GM18517 (cell line): ENCODE measurements at regions not wholly inside any gene's neighbourhood (a gene's known extent, or its start where the extent isn't known, plus 50 kb on each side); places are given as distances from the start of the nearest gene placed in this dataset.

Source experiments
- ATAC-seq: cut with Tn5 transposase; IDR thresholded peaks from one replicate; pipeline ENCODE4 v1.9.1; 2021; ENCODE audit warnings: mild to moderate bottlenecking, moderate library complexity; ENCODE audit not compliant: unreplicated experiment

DNA sequence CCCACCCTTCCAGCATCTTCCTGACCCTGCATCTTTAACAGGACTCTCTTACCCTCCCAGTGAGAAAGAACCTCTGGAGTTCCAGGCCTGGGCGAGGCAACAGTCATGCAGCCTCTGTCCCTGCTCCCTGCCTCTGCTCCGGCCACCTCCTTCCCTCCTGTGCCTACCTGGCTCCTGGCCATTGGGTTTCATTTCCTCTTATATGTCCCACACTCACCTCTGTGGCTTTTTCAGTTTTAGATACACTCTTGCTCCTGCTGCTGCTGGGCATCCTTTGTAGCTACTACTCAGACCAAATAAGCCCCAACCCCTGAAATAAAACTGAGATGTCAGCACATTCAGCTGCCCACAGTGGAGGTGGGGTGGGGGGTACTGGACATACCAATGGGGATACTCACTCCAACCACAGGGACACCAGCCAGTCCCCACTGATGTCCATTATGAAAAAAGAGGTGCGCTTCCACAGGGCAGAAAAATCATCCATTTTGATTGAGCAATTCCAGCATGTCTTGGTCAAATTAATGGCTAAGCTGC is 99.1 kb upstream of the NRXN3 start:
- no peak for ATAC-seq

DNA sequence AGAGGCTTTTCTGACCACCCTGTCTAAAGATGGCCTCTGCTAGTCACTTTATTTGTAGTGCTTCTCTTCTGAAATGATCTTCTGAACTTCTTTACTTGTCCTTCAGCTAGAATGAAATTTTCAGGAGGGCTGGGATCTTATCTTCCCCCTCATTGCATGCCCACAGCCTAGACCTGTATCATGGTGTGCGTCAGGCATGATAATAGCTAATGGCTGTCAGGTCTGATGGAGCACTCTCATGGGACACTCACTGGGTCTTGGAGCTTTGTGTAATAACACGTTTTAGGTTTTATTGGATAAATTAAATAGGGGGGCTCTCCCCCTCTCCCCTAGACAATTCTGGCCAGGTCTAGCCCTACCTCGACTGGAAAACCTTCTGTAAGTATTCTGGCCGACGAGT is 97.1 kb upstream of the NRXN3 start:
- no peak for ATAC-seq

DNA sequence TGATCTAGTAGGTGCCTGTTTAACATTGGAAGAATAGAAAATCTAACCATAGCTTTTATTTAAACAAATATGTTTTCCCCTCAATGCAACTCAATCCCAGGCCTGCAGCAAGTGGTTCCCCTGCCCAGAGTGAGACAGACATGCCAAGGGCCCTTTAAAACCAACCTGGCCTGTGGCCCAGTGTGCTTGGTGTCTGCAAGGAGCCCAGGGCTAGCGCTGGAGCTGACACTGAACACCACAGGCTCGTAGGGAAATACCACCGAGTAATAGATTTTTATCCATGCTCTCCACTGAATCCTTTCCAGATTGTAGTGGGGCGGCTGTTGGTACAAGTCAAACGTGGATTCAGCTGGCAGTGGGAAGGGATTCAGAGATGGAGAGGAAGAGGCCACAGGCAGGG is 95.6 kb upstream of the NRXN3 start:
- no peak for ATAC-seq

DNA sequence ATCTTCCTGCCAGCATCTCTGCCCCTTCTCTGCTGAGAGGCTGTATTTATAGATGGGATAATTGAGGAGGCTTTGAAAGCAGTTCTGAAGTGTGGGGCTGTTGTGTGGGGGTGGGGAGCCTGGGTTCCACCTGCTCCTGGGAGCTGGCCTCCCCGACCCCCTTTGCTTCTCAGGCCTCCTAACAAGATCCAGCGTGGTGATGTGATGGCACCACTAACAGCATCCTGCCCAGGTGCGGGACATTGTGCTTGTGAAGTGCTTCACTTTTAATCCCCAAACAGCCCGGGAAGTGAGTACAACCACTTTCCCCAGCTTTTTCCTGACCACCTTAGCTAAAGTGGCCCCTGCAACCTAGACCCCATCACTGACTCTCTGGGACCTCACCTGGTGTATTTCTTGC is 95.1 kb upstream of the NRXN3 start:
- ATAC-seq = no peak

DNA sequence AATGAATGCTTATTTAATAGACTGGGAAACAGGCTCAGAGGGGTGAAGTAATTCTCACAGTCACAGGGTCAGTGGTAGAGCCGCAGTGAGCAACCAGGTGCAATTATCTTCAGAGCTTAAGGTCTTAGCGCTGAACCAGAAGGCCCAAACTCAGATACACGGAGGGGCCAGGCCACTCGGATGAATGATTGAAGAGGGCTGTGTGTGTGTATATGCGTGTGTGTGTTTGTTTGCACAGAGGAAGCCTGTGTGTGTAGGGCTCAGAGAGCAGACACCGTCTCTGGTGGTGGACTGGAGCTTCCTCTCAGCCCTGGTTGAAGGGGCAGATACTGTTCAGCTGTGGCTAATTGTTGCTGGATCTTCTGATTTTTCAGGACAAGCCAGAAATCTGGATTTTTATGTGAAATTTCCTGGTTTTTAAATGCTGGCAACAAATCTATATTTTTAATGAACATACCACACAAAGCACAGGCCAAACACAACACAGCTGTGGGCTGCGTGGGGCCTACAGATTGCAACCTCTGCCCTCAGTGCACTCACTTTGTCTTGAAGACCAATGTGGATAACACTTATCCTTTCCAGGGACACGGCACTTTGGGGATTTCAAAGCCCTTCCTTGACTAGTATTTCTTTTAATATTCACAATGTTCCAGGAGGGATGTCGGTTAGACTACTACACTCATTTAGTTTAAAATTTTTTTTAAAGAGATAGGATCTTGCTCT is 94.5 kb upstream of the NRXN3 start:
- ATAC-seq = no peak

DNA sequence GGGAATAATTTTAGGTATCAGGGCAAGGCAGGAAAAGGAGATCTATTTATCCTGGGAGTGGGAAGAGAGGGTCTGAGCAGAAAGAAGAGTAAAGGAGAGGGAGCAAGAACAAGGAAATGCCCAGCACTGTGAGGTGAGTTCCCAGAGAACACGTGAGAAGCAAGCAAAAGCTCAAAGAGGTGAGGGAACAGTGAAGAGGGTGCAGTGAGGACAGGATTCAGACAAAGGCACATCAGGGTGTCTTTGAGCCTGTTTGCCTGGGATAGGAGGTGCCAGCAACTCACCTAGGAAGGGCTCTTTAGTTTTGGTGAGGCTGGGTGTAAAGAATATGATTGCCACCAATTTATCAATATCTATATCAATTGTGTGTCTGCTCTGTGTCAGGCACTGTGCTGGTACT is 88.9 kb upstream of the NRXN3 start:
- ATAC-seq = no peak

DNA sequence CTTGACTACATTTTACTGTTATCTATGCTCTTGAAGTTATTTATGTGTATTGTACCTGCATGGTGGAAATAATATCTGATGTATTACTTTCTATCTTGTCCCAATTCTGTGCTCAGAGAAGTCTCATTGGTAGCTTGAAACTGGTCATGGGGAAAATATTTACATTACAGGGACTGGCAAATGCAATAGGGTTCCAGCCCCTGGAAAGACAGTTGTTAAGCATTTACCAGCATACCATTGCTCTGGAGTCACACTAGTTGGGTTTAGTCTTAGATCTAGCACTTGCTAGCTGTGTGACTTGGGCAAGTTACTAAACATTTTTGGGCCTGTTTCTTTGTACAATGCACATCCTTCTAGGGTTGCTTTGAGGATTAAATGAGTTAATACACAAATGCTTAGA is 86.3 kb upstream of the NRXN3 start:
- no peak for ATAC-seq

DNA sequence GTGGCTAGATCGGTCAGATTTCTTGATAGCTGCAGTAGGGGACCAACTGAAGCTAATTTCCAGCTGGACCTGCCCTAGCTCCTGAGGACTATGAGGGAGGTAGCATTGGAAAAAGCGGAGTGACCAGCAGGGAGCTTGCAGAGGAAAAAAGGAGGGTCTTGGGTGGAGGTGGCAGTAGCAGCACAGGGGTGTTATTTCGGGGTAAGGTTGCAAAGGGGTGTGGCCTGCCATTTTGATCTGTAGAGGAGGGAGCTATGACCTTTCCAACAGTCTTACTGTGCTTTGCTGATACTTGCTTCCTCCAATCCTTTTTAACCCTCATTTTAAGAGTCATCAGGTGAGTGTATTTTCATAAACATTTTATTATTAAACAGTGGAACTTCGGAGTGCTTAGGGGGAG is 83.8 kb upstream of the NRXN3 start:
- no peak for ATAC-seq

DNA sequence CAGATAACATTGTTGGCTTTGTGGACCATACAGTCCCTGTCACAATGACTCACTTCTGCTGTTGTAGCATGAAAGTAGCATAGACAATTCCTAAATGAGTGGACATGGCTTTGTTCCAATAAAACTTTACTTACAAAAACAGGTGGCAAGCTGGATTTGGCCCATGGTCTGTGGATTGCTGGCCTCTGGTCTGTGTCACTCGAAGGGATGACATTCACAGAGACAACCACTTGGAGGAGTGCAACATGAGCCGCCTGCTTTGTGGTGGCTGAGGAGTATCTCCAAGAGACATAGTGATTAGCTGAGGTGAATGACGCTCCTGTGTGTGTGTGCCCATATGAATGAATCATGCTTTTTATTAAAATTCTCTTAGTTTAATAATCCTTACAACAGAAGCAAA is 81.3 kb upstream of the NRXN3 start:
- ATAC-seq = no peak

DNA sequence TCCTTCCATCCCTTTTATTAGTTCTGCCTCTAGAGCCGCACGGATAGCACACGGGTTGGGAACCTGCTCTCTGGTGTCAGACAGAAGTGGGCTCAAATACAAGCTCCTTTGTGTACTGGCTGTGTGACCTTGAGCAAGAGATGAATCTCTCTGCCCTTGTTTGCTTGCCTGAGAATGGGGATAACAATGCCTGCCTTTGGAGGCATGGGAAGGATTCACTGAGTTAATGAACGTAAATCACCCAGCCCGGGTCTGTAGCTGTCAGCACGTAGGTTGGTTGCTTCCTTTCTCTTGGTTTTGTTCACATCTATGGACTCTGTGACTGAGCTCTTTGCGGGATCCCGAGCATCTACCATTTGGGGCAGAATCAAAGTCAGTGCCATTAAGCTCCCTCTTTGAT is 79.3 kb upstream of the NRXN3 start:
- no peak for ATAC-seq

DNA sequence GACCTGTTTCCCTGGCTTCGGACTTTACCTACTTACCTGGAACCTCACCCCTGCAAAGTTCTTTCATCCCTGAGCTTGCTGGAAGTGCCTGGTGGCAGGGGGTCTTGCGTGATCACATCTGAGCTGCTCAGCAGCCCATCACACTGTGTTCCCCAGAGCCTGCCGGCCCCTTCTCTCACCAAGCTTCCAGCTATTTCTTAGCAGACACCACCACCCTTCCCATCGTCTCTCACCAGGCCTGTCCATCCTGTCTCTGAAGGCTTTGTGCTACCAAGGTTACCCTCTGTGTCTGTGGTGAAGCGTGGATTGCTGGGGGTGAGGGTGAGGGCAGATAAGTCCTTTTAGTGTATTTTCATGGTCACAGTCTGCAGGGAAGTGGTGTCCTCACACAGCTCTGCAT is 78.8 kb upstream of the NRXN3 start:
- ATAC-seq = no peak

DNA sequence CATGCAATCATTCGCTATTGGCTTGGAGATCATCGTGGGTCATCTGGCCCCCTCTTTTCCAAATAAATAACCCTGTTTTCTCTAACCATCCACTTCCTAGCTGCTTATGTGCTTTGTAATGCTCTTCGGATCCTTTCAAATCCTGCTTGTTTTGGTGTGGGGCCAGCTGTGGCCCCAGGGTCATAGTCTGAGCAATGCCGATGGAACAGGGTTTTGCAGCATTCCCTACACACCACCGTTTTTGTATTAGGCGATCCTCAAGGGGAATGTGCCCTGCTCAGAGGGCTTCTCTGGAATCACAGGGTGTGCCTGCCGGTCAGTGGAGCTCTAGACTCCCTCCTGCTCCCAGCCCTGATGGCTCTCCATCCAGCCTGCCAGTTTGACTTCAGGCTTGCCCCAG is 78.1 kb upstream of the NRXN3 start:
- ATAC-seq = no peak

DNA sequence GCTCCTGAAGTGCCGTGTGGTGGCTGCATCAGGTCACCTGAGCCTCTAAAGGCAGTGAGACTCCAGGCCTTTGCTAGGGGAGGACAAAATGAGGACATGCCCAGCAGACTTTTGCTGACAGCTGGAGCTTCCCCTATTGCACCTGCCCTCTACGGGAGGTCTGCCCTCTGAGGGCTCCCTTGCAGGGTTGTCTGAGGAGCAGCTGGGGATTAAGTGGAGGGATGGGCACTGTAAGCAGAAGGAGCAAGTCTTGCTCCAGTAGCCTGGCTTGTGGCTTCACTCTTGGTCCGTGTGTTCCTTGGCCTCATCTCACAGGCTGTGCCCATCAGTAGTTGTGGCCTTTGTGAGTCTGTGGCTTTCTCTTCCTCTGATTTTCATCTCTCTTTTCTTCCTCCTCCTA is 66.9 kb upstream of the NRXN3 start:
- ATAC-seq = no peak

DNA sequence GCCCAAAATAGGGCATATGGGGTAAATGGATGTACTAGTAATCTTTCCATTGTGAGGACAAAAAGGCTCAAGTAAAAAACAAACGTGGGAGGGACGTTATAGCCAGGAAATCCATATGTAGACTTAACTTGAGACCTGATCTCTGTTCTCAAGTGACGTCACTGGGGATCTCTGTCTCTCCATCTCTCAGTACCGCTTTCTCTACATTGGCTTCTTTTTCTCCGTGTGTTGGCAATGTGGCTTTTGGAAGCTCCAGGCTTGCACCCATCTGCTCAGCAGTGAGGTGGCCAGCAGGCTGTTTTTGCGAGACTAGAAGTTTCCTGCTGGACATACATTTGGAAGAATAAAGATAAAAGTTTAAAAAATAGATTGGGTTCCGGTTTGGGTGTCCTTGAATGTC is 66.0 kb upstream of the NRXN3 start:
- ATAC-seq = no peak

DNA sequence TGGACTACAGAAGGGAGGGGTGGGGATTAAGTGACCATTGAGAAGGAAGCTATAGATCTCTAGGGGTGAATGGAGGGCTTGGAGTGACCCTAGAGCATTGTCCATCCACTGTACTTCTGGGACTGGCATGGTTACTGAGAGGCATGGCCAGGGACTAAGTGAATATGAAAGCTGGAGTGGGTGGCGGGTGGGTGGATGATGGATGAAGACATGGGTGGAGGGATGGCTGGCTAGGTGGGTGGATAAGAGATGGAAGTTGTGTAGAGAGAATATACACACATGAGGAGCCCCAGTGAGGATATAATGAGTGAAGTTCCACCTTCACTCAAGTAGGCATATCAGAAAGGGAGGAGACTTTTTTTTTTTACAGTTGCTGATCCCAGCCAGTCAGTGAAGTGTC is 65.5 kb upstream of the NRXN3 start:
- no peak for ATAC-seq

DNA sequence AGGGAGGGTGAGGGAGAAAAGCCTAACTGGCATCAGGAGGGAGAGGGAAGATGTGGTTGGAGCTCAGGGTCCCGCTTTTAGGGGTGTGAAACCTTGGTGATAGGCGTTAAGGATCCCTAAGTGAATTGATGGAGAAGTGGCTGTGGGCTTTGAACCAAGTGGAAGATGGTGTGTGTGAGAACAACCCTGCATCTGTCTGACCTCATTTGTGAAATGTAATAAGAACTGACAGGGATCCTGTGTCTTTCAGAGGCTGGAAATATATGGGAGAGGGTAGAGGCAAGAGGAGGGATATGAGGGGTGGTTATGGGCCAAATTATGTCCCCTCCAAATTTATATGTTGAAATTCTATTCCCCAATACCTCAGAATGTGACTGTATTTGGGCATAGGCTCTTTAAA is 63.8 kb upstream of the NRXN3 start:
- ATAC-seq = no peak

DNA sequence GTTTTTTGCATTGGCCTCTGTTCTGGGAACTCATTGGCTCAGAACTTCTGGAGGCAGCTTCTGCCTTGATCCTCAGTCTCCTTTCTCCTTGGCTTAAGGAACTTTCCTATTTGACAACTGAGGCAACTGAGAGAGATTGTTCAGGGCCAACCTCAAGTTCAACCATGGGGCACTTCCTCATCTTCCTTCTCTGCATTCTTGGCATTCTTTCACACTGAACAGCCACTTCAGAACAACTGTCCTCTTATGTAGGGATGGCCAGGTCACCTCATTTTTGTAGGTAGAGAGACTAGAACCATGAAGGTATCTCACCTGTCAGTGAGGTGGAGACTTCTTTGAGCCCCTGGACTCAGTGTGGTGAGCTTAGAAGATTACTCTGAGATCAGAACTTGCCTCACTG is 63.0 kb upstream of the NRXN3 start:
- ATAC-seq = no peak

DNA sequence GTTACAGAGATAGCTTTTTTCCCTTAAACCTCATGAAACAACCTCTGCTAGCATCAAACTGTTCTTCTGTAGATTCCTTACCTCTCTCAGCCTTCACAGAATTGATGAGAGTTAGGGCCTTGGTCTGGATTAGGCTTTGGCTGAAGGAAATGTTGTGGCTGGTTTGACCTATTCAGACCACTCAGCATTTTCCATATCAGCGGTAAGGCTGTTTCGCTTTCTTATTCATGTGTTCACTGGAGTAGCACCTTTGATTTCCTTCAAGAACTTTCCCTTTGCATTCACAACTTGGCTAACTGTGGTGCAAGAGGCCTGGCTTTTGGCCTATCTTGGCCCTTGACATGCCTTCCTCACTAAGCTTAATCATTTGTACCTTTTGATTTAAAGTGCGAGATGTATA is 50.7 kb upstream of the NRXN3 start:
- no peak for ATAC-seq
